Endothelial cell of umbilical vein (primary cell): ENCODE measurements at regions not wholly inside any gene's neighbourhood (a gene's known extent, or its start where the extent isn't known, plus 50 kb on each side); places are given as distances from the start of the nearest gene placed in this dataset.

ENCODE experiments used
- BruUV-seq: library from RNA; stranded (reverse); fragments of 400-500 nt; replicated peaks from 2 replicates; lab custom pipeline; 2021; lab: Mats Ljungman, UMichigan
- CTCF ChIA-PET: fragments of 300-600, 350-600 bp; sonication (Branson Sonifier 250); formaldehyde crosslinking; loops from one replicate; lab custom pipeline; 2021; ENCODE audit warnings: antibody characterized with exemption, inconsistent platforms; lab: Charles Lee
- POLR2A ChIA-PET: fragments of 300-600, 350-600 bp; sonication (Branson Sonifier 250); formaldehyde crosslinking; loops from one replicate; lab custom pipeline; 2021; ENCODE audit warnings: antibody characterized with exemption, inconsistent platforms; lab: Charles Lee
- DNase-seq: peaks from one replicate; pipeline ENCODE4 v3.0.0-alpha.2; 2011; ENCODE audit warnings: low read depth, low spot score
- FAIRE-seq: peaks from 2 replicates; lab custom pipeline; 2011; peaks lifted over from hg19 to GRCh38; lab: Jason Lieb, UNC
- H2AFZ ChIP-seq: 2 replicates; pipeline ENCODE4 v1.6.0; 2012; ENCODE audit warnings: low read depth, low read length, control low read depth, inconsistent platforms
- H3K27ac ChIP-seq: 2 replicates; pipeline ENCODE4 v1.5.1; 2011; ENCODE audit warnings: low read depth, mild to moderate bottlenecking, control low read depth, low read length, moderate library complexity; ENCODE audit not compliant: insufficient read depth
- H3K27me3 ChIP-seq, 2 experiments: 2 replicates each; pipeline versions ENCODE4 v1.6.0 to v1.6.1; 2011; ENCODE audit warnings: low read length in 2 of 2, mixed read lengths in 1 of 2; ENCODE audit not compliant: control insufficient read depth in 2 of 2, insufficient read depth in 2 of 2
- H3K36me3 ChIP-seq, 2 experiments: 2 replicates in 1 of 2; 3 replicates in 1 of 2; pipeline ENCODE4 v1.5.1; 2011; ENCODE audit warnings: low read length in 2 of 2, mild to moderate bottlenecking in 1 of 2, moderate library complexity in 1 of 2; ENCODE audit not compliant: control insufficient read depth in 2 of 2, insufficient read depth in 2 of 2; ENCODE audit errors: extremely low read depth in 1 of 2
- H3K4me1 ChIP-seq: 3 replicates; pipeline ENCODE4 v1.5.1; 2011; ENCODE audit warnings: mild to moderate bottlenecking, low read length; ENCODE audit not compliant: control insufficient read depth, insufficient read depth; ENCODE audit errors: extremely low read depth
- H3K4me2 ChIP-seq: 2 replicates; pipeline ENCODE4 v1.6.1; 2011; ENCODE audit warnings: low read length, control low read depth, mixed read lengths; ENCODE audit not compliant: insufficient read depth
- H3K4me3 ChIP-seq, 3 experiments: fragments of 200-600 bp in 1 of 3; sonication (generic), shearing (Covaris generic) in 1 of 3; replicated peaks in 1 of 3; 2 replicates each; pipeline ENCODE4 v1.5.1; 2011 to 2016; ENCODE audit warnings: control low read depth in 3 of 3, low read length in 3 of 3, mild to moderate bottlenecking in 2 of 3, inconsistent platforms in 1 of 3, low read depth in 1 of 3, moderate library complexity in 1 of 3; ENCODE audit not compliant: insufficient read depth in 1 of 3
- H3K79me2 ChIP-seq: 2 replicates; pipeline ENCODE4 v1.6.0; 2012; ENCODE audit warnings: low read length, inconsistent platforms; ENCODE audit not compliant: control insufficient read depth, insufficient read depth
- H3K9ac ChIP-seq: replicated peaks from 2 replicates; pipeline ENCODE3; 2011; ENCODE audit warnings: low read length, control low read depth; ENCODE audit not compliant: insufficient read depth; ENCODE audit errors: extremely low read depth
- H3K9me1 ChIP-seq: replicated peaks from 3 replicates; pipeline ENCODE4 v1.6.0; 2011; ENCODE audit warnings: mild to moderate bottlenecking, low read length; ENCODE audit not compliant: control insufficient read depth, insufficient read depth; ENCODE audit errors: extremely low read depth
- H3K9me3 ChIP-seq: replicated peaks from 2 replicates; pipeline ENCODE4 v1.5.1; 2012; ENCODE audit warnings: low read length, inconsistent platforms; ENCODE audit not compliant: control insufficient read depth, insufficient read depth
- H4K20me1 ChIP-seq: replicated peaks from 2 replicates; pipeline ENCODE3; 2011; ENCODE audit warnings: mild to moderate bottlenecking, low read length; ENCODE audit not compliant: control insufficient read depth, insufficient read depth; ENCODE audit errors: extremely low read depth
- CTCF ChIP-seq, 2 donors: IDR thresholded peaks; 1 replicate in 1 of 2; 2 replicates in 1 of 2; pipeline ENCODE4 v1.5.1; 2011; ENCODE audit warnings: low read length in 2 of 2, mild to moderate bottlenecking in 2 of 2, moderate library complexity in 2 of 2, control low read depth in 1 of 2, inconsistent platforms in 1 of 2, low read depth in 1 of 2; ENCODE audit not compliant: insufficient read depth in 1 of 2; ENCODE audit errors: extremely low read depth in 1 of 2
- EZH2 ChIP-seq: IDR thresholded peaks from 2 replicates; pipeline ENCODE4 v1.6.1; 2012; ENCODE audit warnings: borderline replicate concordance, low read depth, mild to moderate bottlenecking, moderate library complexity, low read length, inconsistent platforms; ENCODE audit not compliant: severe bottlenecking
- FOS ChIP-seq: IDR thresholded peaks from 2 replicates; pipeline ENCODE4 v1.6.1; 2011; ENCODE audit warnings: mild to moderate bottlenecking, low read length, moderate library complexity, borderline replicate concordance; ENCODE audit not compliant: insufficient read depth
- GATA2 ChIP-seq: IDR thresholded peaks from 2 replicates; pipeline ENCODE4 v1.7.0; 2011; ENCODE audit warnings: low read depth, mild to moderate bottlenecking, moderate library complexity, mixed read lengths, low read length; ENCODE audit not compliant: insufficient read length, insufficient read depth
- JUN ChIP-seq: IDR thresholded peaks from 2 replicates; pipeline ENCODE4 v1.6.1; 2011; ENCODE audit warnings: borderline replicate concordance, low read depth; ENCODE audit not compliant: insufficient read length, insufficient read depth
- MAX ChIP-seq: IDR thresholded peaks from 2 replicates; pipeline ENCODE4 v1.6.1; 2011; ENCODE audit not compliant: insufficient read depth, insufficient read length
- MYC ChIP-seq: IDR thresholded peaks from one replicate; pipeline ENCODE4 v1.6.1; 2011; ENCODE audit warnings: mild to moderate bottlenecking, low read depth, low read length
- POLR2A ChIP-seq: IDR thresholded peaks from 2 replicates; pipeline ENCODE4 v1.6.1; 2012; ENCODE audit warnings: low read depth, mild to moderate bottlenecking, control low read depth, low read length
- POLR2AphosphoS5 ChIP-seq: IDR thresholded peaks from 2 replicates; pipeline ENCODE4 v1.6.1; 2012; ENCODE audit warnings: low read depth, mild to moderate bottlenecking, control low read depth, low read length, moderate library complexity; ENCODE audit not compliant: insufficient read depth
- dilution Hi-C: fragments of 300-500 bp; cut with MboI; formaldehyde crosslinking; loops from one replicate; pipeline ENCODE4 v1.15.0; 2019; ENCODE audit warnings: low sequenced_read_pairs; ENCODE audit not compliant: extremely low pct_ligation_motif_present
- intact Hi-C: fragments of 100-400 bp; cut with micrococcal nuclease; formaldehyde crosslinking; loops from one replicate; pipeline ENCODE4 v1.10.0; 2022

- no peaks in the 10 kb centered on the region for H3K9me3 ChIP-seq
- DNase-seq (no peak), FAIRE-seq (no peak)
- H3K4me2 ChIP-seq, result no peak overlapping the region
- TF ChIP-seq FOS (no peak), MYC (no peak)
- dilution Hi-C loops (no loop called here), intact Hi-C loops (no loop called here)
- no peak overlapping the region for H3K27ac ChIP-seq
- H2AFZ ChIP-seq, result no peak overlapping the region
- ChIA-PET CTCF (no interaction called here), POLR2A (no interaction called here)
- no peaks in the 10 kb centered on the region for H3K4me1 ChIP-seq
- no peaks in the 10 kb centered on the region for H3K9me1 ChIP-seq
- no peak overlapping the region for H3K9ac ChIP-seq
- no TSS peak for BruUV-seq
- H3K36me3 ChIP-seq, result no peaks in the 10 kb centered on the region
- no peaks in the 10 kb centered on the region for H4K20me1 ChIP-seq
- H3K79me2 ChIP-seq, result no peaks in the 10 kb centered on the region
- no peaks in the 10 kb centered on the region for H3K27me3 ChIP-seq
- no peak overlapping the region for H3K4me3 ChIP-seq
These were observed 346.9 kb downstream of the WDR72 start for GRCh38 chr15:53412542-53412941.

GRCh38 chr15:53404930-53405493, 354.5 kb downstream of the WDR72 start:
- H3K4me3 ChIP-seq, result no peak overlapping the region
- CTCF ChIA-PET, result no interaction called here

More at GRCh38 chr15:53404930-53405493, 354.5 kb downstream of the WDR72 start:
- Histone ChIP-seq H3K9me1 (no peaks in the 10 kb centered on the region), H3K4me1 (no peaks in the 10 kb centered on the region), H3K4me2 (no peak overlapping the region), H3K27ac (no peak overlapping the region), H3K9ac (no peak overlapping the region), H2AFZ (no peak overlapping the region), H3K27me3 (no peaks in the 10 kb centered on the region), H3K9me3 (no peaks in the 10 kb centered on the region), H3K36me3 (no peaks in the 10 kb centered on the region), H3K79me2 (no peaks in the 10 kb centered on the region), H4K20me1 (no peaks in the 10 kb centered on the region)
- dilution Hi-C loops, result no loop called here
- BruUV-seq, result no TSS peak
- FAIRE-seq (no peak), DNase-seq (no peak)
- POLR2A ChIA-PET, result no interaction called here
- intact Hi-C loops, result no loop called here
- no peak for TF ChIP-seq CTCF (IDR thresholded peaks at IDR 0.05; ENCODE audit: extremely low read depth in 1 of 2, insufficient read depth in 1 of 2, low read depth in 1 of 2, low read length in 2 of 2)
- no peak for TF ChIP-seq POLR2AphosphoS5
- no peak for TF ChIP-seq FOS
- no peak for TF ChIP-seq MAX
- TF ChIP-seq MYC, result no peak
- no peak for TF ChIP-seq GATA2
- TF ChIP-seq EZH2, result no peak
- no peak for TF ChIP-seq POLR2A
- TF ChIP-seq JUN, result no peak
